ENCODE measurements at regions not wholly inside any gene's neighbourhood (a gene's known extent, or its start where the extent isn't known, plus 50 kb on each side); places are given as distances from the start of the nearest gene placed in this dataset.

DNA sequence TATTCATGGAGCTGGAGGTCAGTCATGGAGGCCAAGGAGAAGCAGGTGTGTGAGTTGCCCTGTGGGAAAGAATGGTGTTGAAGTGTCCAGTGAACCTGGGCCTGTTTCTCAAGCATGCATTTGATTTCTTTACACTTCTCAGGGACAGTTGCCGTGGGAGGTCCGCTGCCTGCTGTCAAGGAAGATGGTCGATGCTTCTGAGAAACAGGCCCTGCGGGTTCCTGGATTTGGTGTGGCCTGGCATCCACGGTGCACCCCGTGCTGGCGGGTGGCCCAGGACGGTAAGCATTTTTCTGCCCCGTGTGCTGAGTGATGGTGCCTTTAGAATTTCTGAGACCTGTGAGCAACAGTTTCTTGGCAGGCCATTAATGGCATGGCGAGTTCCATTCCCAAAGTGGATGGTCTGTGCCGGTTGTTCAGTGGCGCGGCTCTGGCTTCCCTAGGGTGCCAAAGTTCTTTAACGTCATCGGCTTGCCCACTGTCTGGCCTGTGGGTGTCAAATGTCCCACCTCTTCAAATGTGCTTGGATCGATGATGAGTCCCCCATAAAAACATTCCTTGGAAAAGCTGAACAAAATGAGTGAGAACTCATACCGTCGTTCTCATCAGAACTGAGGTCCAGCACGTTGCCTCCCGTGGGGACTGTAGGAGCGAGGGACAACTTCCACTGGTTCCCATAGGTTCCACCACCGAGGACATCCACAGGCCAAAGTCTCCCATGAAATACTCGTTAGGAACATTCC lies 107.2 kb downstream of the SNRPN start:
- TF ChIP-seq CTCF (IDR thresholded peaks at IDR 0.05; ENCODE audit: low read length, missing control alignments) = no peak
- H3K4me3 ChIP-seq (replicated peaks; ENCODE audit: low read depth, low read length) = no peak overlapping the region
- no peak for DNase-seq (ENCODE audit: low read depth)

DNA sequence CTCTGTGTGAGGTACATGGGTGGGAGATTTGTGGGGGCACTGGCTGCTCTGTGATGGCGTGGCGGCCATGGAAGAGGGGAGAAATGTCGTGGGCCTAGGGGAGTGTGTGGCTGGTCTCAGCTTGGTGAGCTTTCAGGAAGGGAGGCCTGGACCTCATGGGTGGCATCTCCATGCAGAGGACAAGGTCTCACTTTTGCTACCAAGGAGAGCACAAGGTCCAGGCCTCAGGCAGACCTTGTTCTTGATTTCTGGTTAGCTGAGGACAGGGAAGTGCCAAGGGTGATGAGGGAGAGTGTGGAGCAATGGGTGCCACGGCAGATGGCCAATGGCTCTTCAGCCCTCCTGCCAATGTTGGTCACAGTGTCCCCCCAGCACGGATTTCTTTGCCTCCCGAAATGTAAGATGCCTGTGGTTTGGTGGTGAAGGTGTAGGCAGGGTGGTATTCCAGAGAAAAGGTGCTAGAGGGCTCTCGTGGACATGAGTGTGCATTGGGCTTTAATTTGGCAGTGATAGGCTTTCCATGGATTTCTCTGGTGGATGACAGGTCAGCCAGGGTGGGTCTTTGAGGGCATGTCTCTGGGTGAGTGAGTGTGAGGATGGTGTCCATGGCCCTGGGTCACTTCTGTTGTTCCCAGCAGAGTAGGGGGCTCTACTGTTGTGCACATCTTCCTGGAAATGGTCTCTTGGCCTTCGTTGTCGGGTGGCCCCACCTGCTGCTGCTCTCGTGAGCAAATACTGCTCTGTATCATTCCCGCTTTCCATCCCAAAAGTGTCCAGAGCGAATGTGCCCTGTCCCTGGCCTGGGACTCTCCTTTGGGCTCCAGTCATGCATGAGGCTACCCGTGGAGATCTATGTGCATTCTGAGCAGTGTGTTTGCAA lies 108.0 kb downstream of the SNRPN start:
- TF ChIP-seq CTCF (IDR thresholded peaks at IDR 0.05; ENCODE audit: low read length, missing control alignments) = no peak
- no peak for DNase-seq (ENCODE audit: low read depth)

GRCh38 chr15:25065286-25065685 lies 110.5 kb downstream of the SNRPN start:
- no peak for TF ChIP-seq CTCF (IDR thresholded peaks at IDR 0.05; ENCODE audit: low read length, missing control alignments)
- H3K4me3 ChIP-seq (replicated peaks; ENCODE audit: low read depth, low read length) = no peak overlapping the region
- DNase-seq (ENCODE audit: low read depth) = no peak

More for the DNA sequence above, 108.0 kb downstream of the SNRPN start:
- no peak overlapping the region for H3K4me3 ChIP-seq (replicated peaks; ENCODE audit: low read depth, low read length)

DNA sequence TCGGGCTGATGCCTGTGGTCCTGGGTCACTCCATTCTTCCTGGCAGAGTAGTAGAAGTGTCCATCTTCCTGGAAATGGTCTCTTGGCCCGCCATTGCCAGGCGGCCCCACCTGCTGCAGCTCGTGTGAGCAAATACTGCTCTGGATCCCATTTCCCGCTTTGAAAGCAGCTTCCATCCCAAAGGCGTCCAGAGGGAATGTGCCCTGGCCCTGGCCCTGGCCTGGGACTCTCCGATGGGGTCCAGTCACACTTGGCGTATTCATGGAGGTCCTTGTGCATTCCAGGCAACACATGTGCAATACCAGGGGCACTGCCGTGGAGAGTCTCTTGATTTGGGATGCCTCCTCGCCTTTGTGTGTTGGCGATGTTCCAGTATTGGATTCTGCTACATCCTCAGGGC lies 111.1 kb downstream of the SNRPN start:
- DNase-seq (ENCODE audit: low read depth) = no peak
- no peak overlapping the region for H3K4me3 ChIP-seq (replicated peaks; ENCODE audit: low read depth, low read length)
- no peak for TF ChIP-seq CTCF (IDR thresholded peaks at IDR 0.05; ENCODE audit: low read length, missing control alignments)

GRCh38 chr15:25066708-25067107 lies 111.9 kb downstream of the SNRPN start:
- H3K4me3 ChIP-seq (replicated peaks; ENCODE audit: low read depth, low read length) = no peak overlapping the region
- DNase-seq (ENCODE audit: low read depth) = no peak
- TF ChIP-seq CTCF (IDR thresholded peaks at IDR 0.05; ENCODE audit: low read length, missing control alignments) = no peak

DNA sequence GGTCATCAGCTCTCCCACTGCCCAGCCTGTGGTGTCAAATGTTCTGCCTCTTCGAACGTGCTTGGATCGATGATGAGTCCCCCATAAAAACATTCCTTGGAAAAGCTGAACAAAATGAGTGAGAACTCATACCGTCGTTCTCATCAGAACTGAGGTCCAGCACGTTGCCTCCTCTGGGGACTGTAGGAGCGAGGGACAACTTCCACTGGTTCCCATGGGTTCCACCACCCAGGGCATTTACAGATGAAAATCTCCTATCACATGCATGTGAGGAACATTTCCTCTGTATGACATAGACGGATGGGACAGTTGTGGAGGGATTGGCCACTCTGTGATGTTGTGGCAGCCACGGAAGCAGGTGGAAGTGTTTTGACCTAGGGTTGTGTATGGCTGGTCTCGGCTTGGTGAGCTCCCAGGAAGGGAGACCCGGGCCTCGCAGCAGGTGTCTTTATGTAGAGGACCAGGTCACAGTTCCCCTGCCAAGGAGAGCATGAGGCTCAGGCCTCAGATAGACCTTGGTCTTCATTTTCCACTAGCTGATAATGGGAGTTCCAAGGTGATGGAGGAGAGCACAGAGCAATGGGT lies 113.0 kb downstream of the SNRPN start:
- no peak for DNase-seq (ENCODE audit: low read depth)
- no peak overlapping the region for H3K4me3 ChIP-seq (replicated peaks; ENCODE audit: low read depth, low read length)
- no peak for TF ChIP-seq CTCF (IDR thresholded peaks at IDR 0.05; ENCODE audit: low read length, missing control alignments)
